ENCODE measurements at regions not wholly inside any gene's neighbourhood (a gene's known extent, or its start where the extent isn't known, plus 50 kb on each side); places are given as distances from the start of the nearest gene placed in this dataset.

DNA sequence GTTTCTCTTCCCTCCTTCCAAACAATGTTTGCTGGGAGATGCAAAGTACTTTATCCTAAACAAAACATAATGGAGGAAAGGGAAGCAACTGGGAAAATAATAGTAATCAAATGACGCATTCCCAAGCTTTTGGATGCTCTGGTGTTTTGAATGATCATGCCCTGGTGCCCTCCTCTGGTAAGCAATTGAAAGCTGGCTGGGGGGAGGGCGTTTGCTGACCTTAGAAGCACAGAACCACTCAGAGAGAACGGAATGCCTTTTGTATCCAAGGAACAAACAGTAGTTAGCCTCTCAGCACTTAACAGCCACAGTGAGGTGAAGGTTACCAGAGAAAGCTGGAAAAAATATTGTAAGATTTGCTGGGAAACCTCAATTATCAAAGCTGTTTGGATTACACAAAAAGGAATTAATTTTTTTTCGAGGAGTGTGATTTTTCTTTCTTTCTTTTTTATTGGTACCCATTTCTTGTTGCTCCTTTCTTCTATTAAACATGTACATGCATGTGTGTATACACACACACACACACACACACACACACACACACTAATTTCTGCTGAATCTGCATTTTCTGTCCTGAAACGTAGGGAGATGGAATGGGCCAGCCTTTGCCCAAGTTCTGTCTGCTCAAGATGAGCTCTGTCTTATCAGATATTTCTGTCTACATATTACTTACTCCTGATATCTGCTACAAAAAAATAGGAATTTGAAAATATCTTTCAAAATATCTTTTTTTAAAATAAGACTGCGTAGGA lies 155.8 kb upstream of the IGFBP7 start:
- peaks cover 19% of the 10 kb centered on the region for H3K27me3 ChIP-seq (ENCODE audit: low read length)
- TF ChIP-seq, protein P1, sequence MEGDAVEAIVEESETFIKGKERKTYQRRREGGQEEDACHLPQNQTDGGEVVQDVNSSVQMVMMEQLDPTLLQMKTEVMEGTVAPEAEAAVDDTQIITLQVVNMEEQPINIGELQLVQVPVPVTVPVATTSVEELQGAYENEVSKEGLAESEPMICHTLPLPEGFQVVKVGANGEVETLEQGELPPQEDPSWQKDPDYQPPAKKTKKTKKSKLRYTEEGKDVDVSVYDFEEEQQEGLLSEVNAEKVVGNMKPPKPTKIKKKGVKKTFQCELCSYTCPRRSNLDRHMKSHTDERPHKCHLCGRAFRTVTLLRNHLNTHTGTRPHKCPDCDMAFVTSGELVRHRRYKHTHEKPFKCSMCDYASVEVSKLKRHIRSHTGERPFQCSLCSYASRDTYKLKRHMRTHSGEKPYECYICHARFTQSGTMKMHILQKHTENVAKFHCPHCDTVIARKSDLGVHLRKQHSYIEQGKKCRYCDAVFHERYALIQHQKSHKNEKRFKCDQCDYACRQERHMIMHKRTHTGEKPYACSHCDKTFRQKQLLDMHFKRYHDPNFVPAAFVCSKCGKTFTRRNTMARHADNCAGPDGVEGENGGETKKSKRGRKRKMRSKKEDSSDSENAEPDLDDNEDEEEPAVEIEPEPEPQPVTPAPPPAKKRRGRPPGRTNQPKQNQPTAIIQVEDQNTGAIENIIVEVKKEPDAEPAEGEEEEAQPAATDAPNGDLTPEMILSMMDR (conservative IDR thresholded peaks at IDR 0.05; ENCODE audit: low read depth, low read length), result 0 out of 2 replicates have a peak, but pooled peaks have one; percentile 14
- TF ChIP-seq EZH2 (IDR thresholded peaks at IDR 0.05; ENCODE audit: low read length, unreplicated experiment) (no peak), EZH2phosphoT487 (IDR thresholded peaks at IDR 0.05; ENCODE audit: borderline replicate concordance, low read length) (no peak)
- H3K79me2 ChIP-seq (ENCODE audit: low read length), result no peaks in the 10 kb centered on the region
- H3K9me2 ChIP-seq (replicated peaks; ENCODE audit: low read length), result no peaks in the 10 kb centered on the region
- H3K4me3 ChIP-seq (ENCODE audit: low read length), result no peak overlapping the region
- no peak overlapping the region for H2AFZ ChIP-seq (ENCODE audit: low read length)
- no peak overlapping the region for H3K27ac ChIP-seq (ENCODE audit: low read length)
- DNase-seq, result no peak
- no peaks in the 10 kb centered on the region for H3K4me1 ChIP-seq (ENCODE audit: insufficient read depth, low read length)
- no peak overlapping the region for H3K4me2 ChIP-seq (ENCODE audit: low read length)
- ChIA-PET POLR2A (ENCODE audit: unreplicated experiment) (no interaction called here), CTCF (no interaction called here)
- no peaks in the 10 kb centered on the region for H3K36me3 ChIP-seq (ENCODE audit: low read depth, low read length)
- intact Hi-C loops (cut with micrococcal nuclease), result no loop called here
- no peaks in the 10 kb centered on the region for H3K9me3 ChIP-seq (ENCODE audit: low read length)
- H3F3A ChIP-seq (ENCODE audit: low read length, unreplicated experiment), result no peaks in the 10 kb centered on the region
- no peak overlapping the region for H3K9ac ChIP-seq (ENCODE audit: low read length)
- ATAC-seq, result no peak
- no peaks in the 10 kb centered on the region for H4K20me1 ChIP-seq (ENCODE audit: low read length)
- no TSS peak for BruUV-seq (replicated peaks)

DNA sequence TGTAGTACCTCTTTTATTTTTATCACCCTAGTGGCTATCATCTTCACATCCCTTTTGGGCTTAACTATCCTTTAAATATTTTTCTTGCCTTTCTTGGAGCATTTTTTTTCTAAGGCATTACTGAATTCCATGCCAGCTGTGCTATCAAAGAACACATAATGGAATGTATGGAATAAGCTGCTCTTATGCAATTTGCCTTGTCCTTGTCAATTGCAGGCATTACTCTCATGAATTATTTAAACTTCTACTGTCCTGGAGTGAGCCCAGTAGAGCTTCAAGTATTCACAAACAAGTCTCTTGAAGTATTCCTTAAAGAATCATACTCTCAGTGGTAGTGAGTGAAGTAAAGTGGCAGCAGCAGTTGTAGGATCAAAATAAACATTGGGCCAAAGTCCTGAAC lies 144.6 kb upstream of the IGFBP7 start:
- Histone ChIP-seq H4K20me1 (ENCODE audit: low read length) (no peaks in the 10 kb centered on the region), H3K4me3 (ENCODE audit: low read length) (no peak overlapping the region), H3K27me3 (ENCODE audit: low read length) (peaks cover 11% of the 10 kb centered on the region; the same call in 1 of the 2 replicates), H3K36me3 (ENCODE audit: low read depth, low read length) (no peaks in the 10 kb centered on the region), H3K9me2 (replicated peaks; ENCODE audit: low read length) (no peaks in the 10 kb centered on the region; the same call in 1 of the 2 replicates), H3K9ac (ENCODE audit: low read length) (no peak overlapping the region), H2AFZ (ENCODE audit: low read length) (no peak overlapping the region), H3K9me3 (ENCODE audit: low read length) (no peaks in the 10 kb centered on the region), H3F3A (ENCODE audit: low read length, unreplicated experiment) (no peaks in the 10 kb centered on the region), H3K4me1 (ENCODE audit: insufficient read depth, low read length) (no peaks in the 10 kb centered on the region), H3K27ac (ENCODE audit: low read length) (no peak overlapping the region), H3K79me2 (ENCODE audit: low read length) (no peaks in the 10 kb centered on the region), H3K4me2 (ENCODE audit: low read length) (no peak overlapping the region)
- ATAC-seq, result no peak
- DNase-seq, result no peak
- TF ChIP-seq, protein P1 (conservative IDR thresholded peaks at IDR 0.05; ENCODE audit: low read depth, low read length), result no peak
- no peak for TF ChIP-seq EZH2phosphoT487 (IDR thresholded peaks at IDR 0.05; ENCODE audit: borderline replicate concordance, low read length)
- no peak for TF ChIP-seq EZH2 (IDR thresholded peaks at IDR 0.05; ENCODE audit: low read length, unreplicated experiment)
- ChIA-PET POLR2A (ENCODE audit: unreplicated experiment) (no interaction called here), CTCF (no interaction called here)
- no TSS peak for BruUV-seq (replicated peaks)
- intact Hi-C loops (cut with micrococcal nuclease), result no loop called here

DNA sequence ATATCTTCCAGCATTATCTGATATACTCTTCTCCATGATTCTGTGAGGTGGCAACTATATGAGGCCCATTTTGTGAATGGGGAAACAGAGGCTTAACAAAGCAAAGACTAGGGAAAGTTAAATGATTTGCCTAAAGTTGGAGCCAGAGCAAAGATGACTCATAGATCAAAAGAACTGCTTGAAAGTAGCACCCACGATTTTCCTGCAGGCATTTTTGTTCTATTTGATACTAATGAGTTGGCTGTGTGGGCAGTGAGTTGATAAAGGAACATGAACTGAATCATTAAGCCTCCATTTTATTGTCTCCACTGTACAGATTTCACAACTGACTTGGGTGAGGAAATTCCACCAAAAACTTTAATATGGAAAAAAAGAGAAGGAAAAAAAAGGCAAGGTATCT lies 138.9 kb upstream of the IGFBP7 start:
- no peak for TF ChIP-seq EZH2phosphoT487 (IDR thresholded peaks at IDR 0.05; ENCODE audit: borderline replicate concordance, low read length)
- Histone ChIP-seq H2AFZ (ENCODE audit: low read length) (no peak overlapping the region), H3K9me3 (ENCODE audit: low read length) (no peaks in the 10 kb centered on the region), H3K4me3 (ENCODE audit: low read length) (no peak overlapping the region), H3K79me2 (ENCODE audit: low read length) (no peaks in the 10 kb centered on the region), H3K9ac (ENCODE audit: low read length) (no peak overlapping the region), H3F3A (ENCODE audit: low read length, unreplicated experiment) (no peaks in the 10 kb centered on the region), H3K27me3 (ENCODE audit: low read length) (peaks cover 6% of the 10 kb centered on the region; the same call in 1 of the 2 replicates), H3K9me2 (replicated peaks; ENCODE audit: low read length) (no peaks in the 10 kb centered on the region; the same call in 1 of the 2 replicates), H3K4me2 (ENCODE audit: low read length) (no peak overlapping the region), H3K27ac (ENCODE audit: low read length) (no peak overlapping the region), H4K20me1 (ENCODE audit: low read length) (no peaks in the 10 kb centered on the region), H3K4me1 (ENCODE audit: insufficient read depth, low read length) (no peaks in the 10 kb centered on the region), H3K36me3 (ENCODE audit: low read depth, low read length) (no peaks in the 10 kb centered on the region)
- intact Hi-C loops (cut with micrococcal nuclease), result no loop called here
- ChIA-PET POLR2A (ENCODE audit: unreplicated experiment) (no interaction called here), CTCF (no interaction called here)
- BruUV-seq (replicated peaks), result no TSS peak
- peak; percentile 29 for DNase-seq
- no peak for ATAC-seq

Data from PC-3 (cell line).